ENCODE measurements at regions not wholly inside any gene's neighbourhood (a gene's known extent, or its start where the extent isn't known, plus 50 kb on each side); places are given as distances from the start of the nearest gene placed in this dataset.

DNA sequence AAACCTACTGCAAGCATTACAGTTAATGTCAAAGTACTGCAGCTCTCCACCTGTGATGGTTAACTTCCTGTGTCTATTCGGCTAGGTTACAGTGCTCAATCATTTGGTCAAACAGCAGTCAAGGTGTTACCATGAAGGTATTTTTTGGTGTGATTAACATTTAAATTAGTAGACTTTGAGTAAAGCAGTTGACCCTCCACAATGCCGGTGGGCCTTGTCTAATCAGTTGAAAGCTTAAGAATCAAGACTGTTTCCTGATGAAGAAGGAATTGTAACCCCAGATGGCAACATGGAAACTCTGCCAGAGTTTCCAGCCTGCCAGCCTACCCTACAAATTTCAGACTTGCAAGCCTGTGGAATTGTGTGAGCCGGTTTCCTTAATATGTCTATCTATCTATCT lies 683.9 kb downstream of the BRD1 start:
- TF ChIP-seq EZH2 (IDR thresholded peaks at IDR 0.05; ENCODE audit: borderline replicate concordance, insufficient read depth, low read depth, low read length, poor library complexity, severe bottlenecking), result no peak
- TF ChIP-seq, protein P1, sequence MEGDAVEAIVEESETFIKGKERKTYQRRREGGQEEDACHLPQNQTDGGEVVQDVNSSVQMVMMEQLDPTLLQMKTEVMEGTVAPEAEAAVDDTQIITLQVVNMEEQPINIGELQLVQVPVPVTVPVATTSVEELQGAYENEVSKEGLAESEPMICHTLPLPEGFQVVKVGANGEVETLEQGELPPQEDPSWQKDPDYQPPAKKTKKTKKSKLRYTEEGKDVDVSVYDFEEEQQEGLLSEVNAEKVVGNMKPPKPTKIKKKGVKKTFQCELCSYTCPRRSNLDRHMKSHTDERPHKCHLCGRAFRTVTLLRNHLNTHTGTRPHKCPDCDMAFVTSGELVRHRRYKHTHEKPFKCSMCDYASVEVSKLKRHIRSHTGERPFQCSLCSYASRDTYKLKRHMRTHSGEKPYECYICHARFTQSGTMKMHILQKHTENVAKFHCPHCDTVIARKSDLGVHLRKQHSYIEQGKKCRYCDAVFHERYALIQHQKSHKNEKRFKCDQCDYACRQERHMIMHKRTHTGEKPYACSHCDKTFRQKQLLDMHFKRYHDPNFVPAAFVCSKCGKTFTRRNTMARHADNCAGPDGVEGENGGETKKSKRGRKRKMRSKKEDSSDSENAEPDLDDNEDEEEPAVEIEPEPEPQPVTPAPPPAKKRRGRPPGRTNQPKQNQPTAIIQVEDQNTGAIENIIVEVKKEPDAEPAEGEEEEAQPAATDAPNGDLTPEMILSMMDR (IDR thresholded peaks at IDR 0.05), result no peak
- Mint-ChIP-seq H3K9me3 (ENCODE audit: insufficient read depth) (peaks cover under 1% of the 10 kb centered on the region), H3K4me1 (no peaks in the 10 kb centered on the region), H3K27ac (no peak overlapping the region), H3K27me3 (peaks cover 8% of the 10 kb centered on the region), H3K4me3 (no peak overlapping the region)
- peaks cover 0 to 12% (median 0%) of the 10 kb centered on the region in 3 donors for H3K9me3 ChIP-seq (ENCODE audit: control extremely low read depth in 1 of 3, control insufficient read depth in 2 of 3, insufficient read depth in 1 of 3, low read length in 2 of 3)
- 100% methylated on average over 1 of the region's 3 CpGs for WGBS (ENCODE audit: insufficient coverage)
- no peak overlapping the region for H3K9ac ChIP-seq (ENCODE audit: low read length)
- H3K27ac ChIP-seq (ENCODE audit: low read length in 2 of 2), result no peak overlapping the region
- DNase-seq (no peak), ATAC-seq (ENCODE audit: low read depth) (no peak)
- CTCF ChIA-PET, result no interaction called here
- H3K36me3 ChIP-seq (replicated peaks in 1 of 2; ENCODE audit: control extremely low read depth in 1 of 2, control insufficient read depth in 1 of 2, extremely low read depth in 1 of 2, insufficient read depth in 2 of 2, low read length in 1 of 2), result no peaks in the 10 kb centered on the region
- no peak overlapping the region for H3K4me2 ChIP-seq (replicated peaks; ENCODE audit: low read depth, low read length, poor library complexity, severe bottlenecking)
- H2AFZ ChIP-seq (ENCODE audit: insufficient read depth, low read depth, low read length, poor library complexity, severe bottlenecking), result no peak overlapping the region
- H3K4me1 ChIP-seq (ENCODE audit: control insufficient read depth in 2 of 2, insufficient read depth in 2 of 2, low read length in 2 of 2), result no peaks in the 10 kb centered on the region
- no peaks in the 10 kb centered on the region for H3K27me3 ChIP-seq (replicated peaks in 1 of 4; ENCODE audit: control extremely low read depth in 1 of 4, control insufficient read depth in 3 of 4, insufficient read depth in 4 of 4, low read length in 3 of 4)
- H3K4me3 ChIP-seq (ENCODE audit: control extremely low read depth in 1 of 5, extremely low read depth in 1 of 5, insufficient read depth in 1 of 5, low read depth in 2 of 5, low read length in 4 of 5), result no peak overlapping the region
- no peaks in the 10 kb centered on the region for H4K20me1 ChIP-seq (ENCODE audit: control insufficient read depth, insufficient read depth, low read length, poor library complexity, severe bottlenecking)
- POLR2A ChIA-PET, result no interaction called here
- no peaks in the 10 kb centered on the region for H3K79me2 ChIP-seq (ENCODE audit: control insufficient read depth, insufficient read depth, low read length)
- intact Hi-C loops (cut with micrococcal nuclease), result no loop called here

DNA sequence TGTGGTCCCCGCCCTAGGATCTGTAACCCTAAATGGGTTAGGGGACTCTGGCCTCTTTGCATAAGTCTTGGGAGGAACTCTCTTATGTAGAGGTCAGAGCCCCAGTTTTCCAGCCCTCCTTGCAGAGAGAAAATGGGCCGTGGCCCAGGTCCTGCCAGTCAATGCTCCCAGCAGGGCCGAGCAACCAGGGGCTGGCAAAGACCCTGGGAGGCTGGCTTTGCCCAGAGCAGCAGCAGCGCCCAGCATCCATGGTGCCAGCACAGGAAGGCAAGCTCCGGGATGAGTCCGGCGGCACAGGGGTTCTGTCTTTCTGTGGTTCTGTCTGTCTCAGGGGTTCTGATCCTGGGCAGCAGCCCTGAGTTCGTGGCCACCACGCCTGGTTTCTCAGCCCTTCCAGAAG lies 684.8 kb downstream of the BRD1 start:
- H3K79me2 ChIP-seq (ENCODE audit: control insufficient read depth, insufficient read depth, low read length), result no peaks in the 10 kb centered on the region
- ChIA-PET POLR2A (no interaction called here), CTCF (no interaction called here)
- no peak overlapping the region for H2AFZ ChIP-seq (ENCODE audit: insufficient read depth, low read depth, low read length, poor library complexity, severe bottlenecking)
- no peak overlapping the region for H3K27ac Mint-ChIP-seq
- WGBS (ENCODE audit: insufficient coverage), result 85% methylated on average over 8 of the region's 9 CpGs
- no peak overlapping the region for H3K9ac ChIP-seq (ENCODE audit: low read length)
- H3K4me3 ChIP-seq (ENCODE audit: control extremely low read depth in 1 of 5, extremely low read depth in 1 of 5, insufficient read depth in 1 of 5, low read depth in 2 of 5, low read length in 4 of 5), result no peak overlapping the region
- no peak overlapping the region for H3K4me2 ChIP-seq (replicated peaks; ENCODE audit: low read depth, low read length, poor library complexity, severe bottlenecking)
- no peaks in the 10 kb centered on the region for H3K4me1 ChIP-seq (ENCODE audit: control insufficient read depth in 2 of 2, insufficient read depth in 2 of 2, low read length in 2 of 2)
- ATAC-seq (ENCODE audit: low read depth) (no peak), DNase-seq (no peak)
- no peak overlapping the region for H3K4me3 Mint-ChIP-seq
- no peaks in the 10 kb centered on the region for H3K36me3 ChIP-seq (replicated peaks in 1 of 2; ENCODE audit: control extremely low read depth in 1 of 2, control insufficient read depth in 1 of 2, extremely low read depth in 1 of 2, insufficient read depth in 2 of 2, low read length in 1 of 2)
- H3K27me3 ChIP-seq (replicated peaks in 1 of 4; ENCODE audit: control extremely low read depth in 1 of 4, control insufficient read depth in 3 of 4, insufficient read depth in 4 of 4, low read length in 3 of 4), result no peaks in the 10 kb centered on the region
- H3K27ac ChIP-seq (ENCODE audit: low read length in 2 of 2), result no peak overlapping the region
- TF ChIP-seq EZH2 (IDR thresholded peaks at IDR 0.05; ENCODE audit: borderline replicate concordance, insufficient read depth, low read depth, low read length, poor library complexity, severe bottlenecking), result no peak
- TF ChIP-seq, protein P1 (IDR thresholded peaks at IDR 0.05), result no peak
- intact Hi-C loops (cut with micrococcal nuclease), result no loop called here
- H3K9me3 Mint-ChIP-seq (ENCODE audit: insufficient read depth), result peaks cover 2% of the 10 kb centered on the region
- peaks cover 13% of the 10 kb centered on the region for H3K27me3 Mint-ChIP-seq
- H4K20me1 ChIP-seq (ENCODE audit: control insufficient read depth, insufficient read depth, low read length, poor library complexity, severe bottlenecking), result no peaks in the 10 kb centered on the region
- peaks cover 0 to 12% (median 0%) of the 10 kb centered on the region in 3 donors for H3K9me3 ChIP-seq (ENCODE audit: control extremely low read depth in 1 of 3, control insufficient read depth in 2 of 3, insufficient read depth in 1 of 3, low read length in 2 of 3)
- no peaks in the 10 kb centered on the region for H3K4me1 Mint-ChIP-seq
